ENCODE measurements at regions not wholly inside any gene's neighbourhood (a gene's known extent, or its start where the extent isn't known, plus 50 kb on each side); places are given as distances from the start of the nearest gene placed in this dataset.

DNA sequence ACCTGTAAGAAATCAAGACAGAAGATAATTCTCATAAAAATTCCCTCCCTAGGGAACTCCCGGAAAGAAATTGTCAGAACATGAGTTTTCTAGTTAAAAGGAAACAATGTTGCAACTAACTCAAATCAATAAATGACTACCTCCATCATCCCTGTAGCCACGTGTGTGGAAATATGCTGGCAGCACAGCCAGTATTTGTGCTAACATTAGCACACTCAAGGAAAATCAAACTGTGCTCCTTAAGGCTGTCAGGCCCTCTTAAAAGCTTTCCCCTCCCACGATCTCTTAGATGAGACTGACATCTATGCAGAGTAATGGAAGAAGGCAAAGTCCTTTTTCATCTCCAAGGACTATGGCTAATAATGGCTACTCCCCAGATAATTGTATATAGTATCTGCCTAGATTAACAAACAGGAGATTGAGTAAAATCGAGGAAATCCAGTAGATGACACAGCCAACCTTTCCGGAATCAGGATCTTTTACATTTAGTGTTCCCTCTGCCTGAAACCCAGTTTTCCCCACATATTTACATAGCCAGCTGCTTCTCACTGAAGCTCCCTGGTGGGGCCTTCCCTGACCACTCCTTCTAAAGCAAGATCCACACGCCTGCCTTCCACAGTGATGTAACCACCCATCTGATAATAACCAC is 50.9 kb upstream of the NR5A2 start:
- DNase-seq = no peak
